ENCODE measurements at regions not wholly inside any gene's neighbourhood (a gene's known extent, or its start where the extent isn't known, plus 50 kb on each side); places are given as distances from the start of the nearest gene placed in this dataset.

GRCh38 chr4:31674313-31674947, 954.3 kb downstream of the PCDH7 start:
- TF ChIP-seq POLR2A (IDR thresholded peaks at IDR 0.05; ENCODE audit: low read depth, low read length) (no peak), POLR2AphosphoS5 (IDR thresholded peaks at IDR 0.05; ENCODE audit: low read depth, low read length) (no peak), TAF1 (IDR thresholded peaks at IDR 0.05; ENCODE audit: borderline replicate concordance, low read depth, low read length) (no peak)
